C1 segment of cervical spinal cord (tissue), 14 donors: ENCODE measurements at regions not wholly inside any gene's neighbourhood (a gene's known extent, or its start where the extent isn't known, plus 50 kb on each side); places are given as distances from the start of the nearest gene placed in this dataset.
A peak's percentile ranks its signal among the peaks of the same experiment; 100 is the strongest.

Source experiments
- DNase-seq, 14 donors: peaks; one replicate each; lab custom pipeline; 2025; lab: John Stamatoyannopoulos, UW

GRCh38 chr16:85357924-85358505 is 245.7 kb upstream of the CIBAR2 start:
- DNase-seq: no peak

DNA sequence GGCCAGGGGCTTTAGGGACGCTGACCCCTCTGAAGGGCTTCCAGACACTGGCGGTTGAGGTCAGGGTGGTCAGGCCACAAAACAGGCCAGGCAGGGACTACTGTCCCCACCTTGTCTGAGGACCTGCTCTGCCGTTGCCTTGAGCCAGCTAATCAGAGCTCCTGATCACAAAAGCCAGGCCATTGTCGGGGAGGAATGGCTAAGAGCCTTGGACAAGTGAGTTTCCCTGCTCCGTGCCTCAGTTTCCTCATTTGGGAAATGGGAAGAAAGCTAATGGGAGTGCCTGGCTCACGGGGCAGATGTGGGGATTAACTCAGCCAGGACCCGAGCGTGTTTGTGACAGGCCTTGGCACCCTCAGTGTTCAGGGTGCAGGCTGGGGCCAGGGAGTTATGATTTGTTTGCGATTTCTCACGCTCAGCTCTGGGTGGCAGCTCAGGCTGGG is 246.5 kb upstream of the CIBAR2 start:
- DNase-seq: no peak

GRCh38 chr16:85359147-85359822 is 247.0 kb upstream of the CIBAR2 start:
- DNase-seq: no peak

DNA sequence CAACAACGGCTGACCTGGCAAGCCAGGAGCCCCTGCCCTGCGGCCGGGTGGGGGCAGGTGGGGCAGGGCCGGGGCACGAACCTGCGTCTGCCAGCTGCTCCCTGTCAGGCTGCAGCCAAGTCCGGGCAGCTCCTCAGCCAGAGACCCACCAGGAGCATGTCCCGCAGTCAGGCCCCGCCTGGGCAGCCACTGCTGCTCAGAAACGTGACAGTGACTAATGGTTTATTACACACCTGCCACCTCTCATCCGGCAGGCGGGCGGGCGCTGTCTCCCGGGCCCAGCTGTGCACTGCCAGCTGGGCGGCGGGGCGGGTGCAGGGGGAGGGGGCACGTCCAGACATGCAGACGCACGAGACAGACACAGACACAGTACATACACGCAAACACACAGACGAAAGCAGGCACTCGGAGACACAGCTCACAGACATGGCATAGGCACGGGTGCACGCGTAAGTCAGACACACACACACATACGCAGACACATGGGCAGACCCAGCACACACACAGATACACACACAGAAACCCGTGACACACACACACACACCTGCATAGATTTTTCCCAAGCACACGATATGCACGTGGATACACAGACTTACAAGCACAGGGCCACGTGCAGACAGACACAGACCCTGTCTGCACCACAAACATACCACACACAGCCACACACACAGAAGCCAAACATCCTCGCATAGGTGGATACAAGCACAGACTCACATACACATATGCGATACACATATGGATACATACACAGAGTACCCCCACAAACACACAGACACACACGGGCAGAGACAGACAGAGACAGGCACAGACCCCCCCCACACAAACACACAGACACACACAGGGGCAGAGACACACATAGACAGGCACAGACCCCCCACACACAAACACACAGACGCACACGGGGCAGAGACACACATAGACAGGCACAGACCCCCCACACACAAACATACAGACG is 248.3 kb upstream of the CIBAR2 start:
- DNase-seq: no peak

DNA sequence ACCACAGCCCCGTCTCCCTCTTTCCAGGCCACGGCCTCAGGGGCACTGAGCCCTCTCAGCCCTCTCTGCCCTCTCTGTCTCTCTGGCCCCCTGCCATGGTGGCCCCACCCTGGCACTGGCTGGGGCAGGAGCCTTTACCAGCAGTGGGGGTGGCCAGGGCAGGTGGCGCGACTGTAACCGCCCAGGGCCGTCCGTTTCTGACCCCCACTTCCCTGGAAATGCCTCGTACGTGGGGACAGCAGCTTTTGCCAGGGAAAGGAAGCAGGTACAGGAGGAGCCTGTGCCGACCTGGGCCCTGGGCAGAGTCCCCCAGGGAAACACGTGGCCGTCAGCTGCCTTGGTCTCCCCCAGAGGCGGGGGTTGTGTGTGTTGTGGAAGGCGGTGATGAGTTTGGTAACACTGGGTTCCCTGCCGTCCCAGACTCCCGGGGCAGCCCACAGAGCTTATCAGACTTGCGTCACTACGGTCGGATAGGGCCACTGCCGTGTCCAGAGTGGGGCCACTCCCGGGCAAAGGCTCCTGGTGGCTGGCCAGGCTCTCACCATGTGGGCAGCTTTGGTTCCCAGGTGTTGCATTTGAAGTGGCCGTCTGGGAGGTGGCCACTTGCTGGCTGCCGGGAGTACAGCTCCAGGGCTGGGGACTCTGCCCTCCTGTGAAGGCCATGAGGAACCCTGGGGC is 249.3 kb upstream of the CIBAR2 start:
- no peak for DNase-seq

DNA sequence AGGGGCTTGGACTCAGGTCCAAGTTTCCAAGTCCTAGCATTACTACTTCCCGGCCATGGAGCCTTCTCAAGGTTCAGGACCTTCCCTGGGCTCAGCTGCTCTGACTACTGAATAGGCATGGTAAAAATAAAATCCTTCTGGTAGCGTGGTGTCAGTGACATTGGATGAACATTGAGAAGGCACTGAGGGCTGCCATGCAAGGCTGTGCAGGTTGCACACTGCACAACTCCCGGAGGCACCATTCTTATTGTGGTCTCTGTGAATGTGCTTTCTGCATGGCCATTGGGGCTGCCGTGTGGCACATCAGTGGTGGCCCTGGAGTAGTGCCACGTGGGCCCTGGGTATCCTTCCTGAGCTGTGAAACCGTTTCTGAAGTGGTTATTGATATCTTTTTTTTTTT is 250.2 kb upstream of the CIBAR2 start:
- no peak for DNase-seq

DNA sequence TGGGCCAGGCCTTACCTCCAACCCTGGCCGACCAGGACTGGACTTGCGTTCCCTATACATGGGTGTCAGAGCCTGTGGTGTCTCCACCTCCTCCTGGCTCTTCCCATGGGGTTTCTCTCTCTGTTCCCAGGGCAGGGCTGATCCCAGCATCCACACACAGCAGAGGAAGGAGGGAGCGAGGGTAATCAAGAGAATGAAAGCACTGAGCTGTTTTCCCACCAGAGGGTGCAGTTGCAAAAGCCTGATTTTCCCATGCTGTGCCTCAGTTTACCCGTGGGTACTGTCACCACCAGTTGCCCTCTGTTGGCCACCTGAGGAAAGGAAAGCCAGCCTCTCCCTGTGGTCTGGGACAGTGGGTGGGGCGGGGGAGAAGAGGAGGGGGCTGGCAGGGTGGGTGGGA is 249.7 kb upstream of the GSE1 start:
- no peak for DNase-seq

GRCh38 chr16:85363881-85364280 is 249.2 kb upstream of the GSE1 start:
- no peak for DNase-seq

DNA sequence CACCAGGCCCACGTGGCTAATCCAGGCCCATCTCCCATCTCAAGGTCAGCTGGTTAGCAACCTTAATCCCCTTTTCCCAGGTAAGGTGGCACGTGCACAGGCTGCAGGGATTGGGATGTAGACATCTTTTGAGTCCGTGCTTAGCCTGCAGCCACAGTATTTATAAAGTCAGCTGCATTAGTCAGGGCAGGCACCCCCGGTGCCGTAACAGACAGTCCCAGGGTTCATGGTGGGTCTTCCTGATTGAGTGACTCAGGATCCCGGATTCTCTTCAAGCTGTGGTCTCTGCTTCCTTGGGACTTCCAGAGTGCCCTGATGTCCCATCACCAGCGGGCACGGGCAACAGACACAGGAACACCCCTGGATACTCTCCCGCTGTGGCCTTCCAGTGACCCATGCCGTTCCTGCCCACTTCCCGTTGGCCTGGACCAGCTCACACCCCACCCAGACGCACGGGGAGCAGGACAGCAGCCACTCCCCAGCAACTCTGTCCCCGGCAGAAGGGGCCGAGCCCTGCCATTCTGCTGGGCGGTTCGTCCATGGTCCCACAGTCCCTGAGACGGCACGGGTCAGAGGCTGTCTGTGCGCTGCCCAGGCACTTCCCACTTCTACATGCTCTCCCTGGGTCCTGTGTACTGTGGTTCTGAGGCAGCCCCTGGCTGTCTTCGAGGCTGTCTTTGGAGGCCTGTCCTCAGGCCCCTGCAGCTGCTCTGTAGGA is 248.6 kb upstream of the GSE1 start:
- no peak for DNase-seq

DNA sequence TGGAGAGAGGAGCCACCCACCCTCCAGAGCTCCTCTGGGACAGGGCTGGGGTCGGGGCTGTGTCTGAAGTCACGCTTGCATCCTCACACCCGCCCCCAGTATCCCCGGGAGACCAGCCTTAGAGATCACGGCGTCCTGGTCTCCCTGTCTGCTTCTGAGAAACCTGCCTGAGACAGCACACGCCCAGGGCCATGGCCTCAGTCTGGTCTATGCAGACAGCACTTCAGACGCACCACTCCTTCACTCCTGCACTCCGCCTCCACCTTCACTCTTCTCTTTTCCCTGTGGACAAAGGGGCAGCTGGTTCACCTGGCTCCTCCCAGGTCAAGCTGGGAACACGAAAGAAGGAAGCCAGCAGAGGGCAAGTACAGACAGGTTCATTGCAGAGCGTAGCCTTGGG is 248.0 kb upstream of the GSE1 start:
- DNase-seq: no peak

GRCh38 chr16:85366031-85366763 is 246.9 kb upstream of the GSE1 start:
- peak in 6 of 14 donors; percentile 9 to 53 (median 17) for DNase-seq

DNA sequence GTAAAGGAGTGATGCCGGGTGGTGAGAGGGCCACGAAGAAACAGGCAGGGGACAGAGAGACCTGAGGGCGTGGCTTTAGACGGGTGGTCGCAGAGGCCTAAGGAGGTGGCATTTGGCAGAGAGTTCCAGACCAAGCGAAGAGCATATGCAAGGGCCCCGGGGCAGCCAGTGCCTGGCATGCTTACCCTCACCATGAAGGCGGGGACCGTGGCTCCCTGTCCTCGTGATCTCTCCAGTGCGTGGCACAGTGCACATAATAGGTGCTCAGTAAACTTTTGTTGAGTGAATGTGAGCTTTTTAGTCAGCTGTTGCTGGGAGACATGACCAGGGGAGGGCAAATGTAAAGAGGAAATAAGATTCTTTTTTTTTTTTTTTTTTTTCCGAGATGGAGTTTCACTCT is 245.6 kb upstream of the GSE1 start:
- DNase-seq: no peak

- DNase-seq: no peak
Measured at GRCh38 chr16:85369060-85369459, 244.1 kb upstream of the GSE1 start.

GRCh38 chr16:85369741-85370528 is 243.2 kb upstream of the GSE1 start:
- peak in 5 of 14 donors; percentile 5 to 44 (median 28) for DNase-seq

- no peak for DNase-seq
Measured at GRCh38 chr16:85370543-85370880, 242.6 kb upstream of the GSE1 start.

GRCh38 chr16:85370881-85371651 is 242.1 kb upstream of the GSE1 start:
- DNase-seq: peak in 7 of 14 donors; percentile 14 to 49 (median 32)

DNA sequence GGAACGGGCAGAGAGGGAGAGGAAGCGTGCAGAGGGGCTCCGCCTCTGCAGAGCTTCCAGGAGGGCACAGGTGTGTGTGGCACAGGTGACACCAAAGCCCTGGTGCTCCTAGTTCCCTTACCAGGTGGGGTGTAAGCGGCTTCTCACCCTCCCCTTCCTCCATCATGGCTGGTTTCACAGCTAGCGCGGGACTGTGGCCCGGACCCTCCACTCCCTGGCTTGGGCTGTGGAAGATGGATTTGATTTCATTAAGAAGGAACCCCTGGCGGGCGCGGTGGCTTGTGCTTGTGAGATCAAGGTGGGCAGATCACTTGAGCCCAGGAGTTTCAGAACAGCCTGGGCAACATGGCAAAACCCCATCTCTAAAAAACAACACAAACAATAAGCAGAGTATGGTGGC is 241.2 kb upstream of the GSE1 start:
- DNase-seq: no peak

GRCh38 chr16:85372627-85373372 is 240.3 kb upstream of the GSE1 start:
- peak in 2 of 14 donors; percentile 12 to 58 for DNase-seq
